GM19438 (cell line): ENCODE measurements at regions not wholly inside any gene's neighbourhood (a gene's known extent, or its start where the extent isn't known, plus 50 kb on each side); places are given as distances from the start of the nearest gene placed in this dataset.
"Not testable (repeated sequence)": the region's sequence is repeated elsewhere in the genome, so short reads cannot be mapped to it uniquely, and the experiment has no call there.

Experiments used
- ATAC-seq: cut with Tn5 transposase; IDR thresholded peaks from one replicate; pipeline ENCODE4 v1.9.1; 2021; ENCODE audit warnings: low read depth; ENCODE audit not compliant: unreplicated experiment

GRCh38 chr10:9824631-9825071 lies 1193.0 kb upstream of the CELF2 start:
- ATAC-seq, result no peak

GRCh38 chr10:9825491-9826018 lies 1192.1 kb upstream of the CELF2 start:
- no peak for ATAC-seq

- ATAC-seq, result no peak
These were observed 1189.6 kb upstream of the CELF2 start for GRCh38 chr10:9828110-9828509.

DNA sequence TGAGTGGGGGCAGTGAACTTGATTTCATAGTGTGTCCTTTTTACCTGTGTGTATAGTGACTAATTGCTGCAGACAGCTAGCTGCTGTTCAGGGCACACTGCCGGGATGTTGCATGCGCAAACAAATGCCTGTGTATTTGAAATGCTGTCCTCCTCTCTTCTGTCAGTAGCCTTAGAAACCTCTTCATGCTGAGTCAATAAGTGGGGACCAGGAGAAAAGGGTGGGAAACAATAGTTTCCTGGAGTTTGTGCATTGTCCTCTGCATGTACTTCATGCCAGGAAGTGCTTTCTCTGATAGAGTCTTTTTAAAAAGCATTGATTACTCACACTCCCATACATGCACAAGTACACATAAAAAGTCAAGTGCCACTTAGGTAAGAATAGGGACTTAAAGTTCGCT lies 1183.7 kb upstream of the CELF2 start:
- ATAC-seq, result no peak

- ATAC-seq, result no peak
These were observed 1183.2 kb upstream of the CELF2 start for GRCh38 chr10:9834434-9834833.

DNA sequence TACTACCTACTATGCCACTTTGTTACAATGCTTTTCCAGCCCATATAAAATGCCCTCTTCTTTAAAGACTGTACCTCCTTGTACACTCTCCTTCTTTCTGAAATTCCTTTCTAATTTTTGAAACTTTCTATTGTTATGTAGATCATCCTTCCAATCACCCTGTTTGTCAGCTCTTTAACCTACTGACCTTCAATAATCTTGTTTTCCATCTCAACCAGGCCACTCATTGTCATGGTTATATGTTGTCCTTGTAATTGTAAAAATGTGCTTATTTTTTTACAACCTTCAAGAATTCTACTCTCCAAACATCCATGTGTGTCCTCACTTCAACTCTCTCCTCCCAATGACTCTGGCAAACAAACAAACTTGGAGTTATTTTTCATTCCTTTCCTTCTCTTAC lies 1172.6 kb upstream of the CELF2 start:
- ATAC-seq, result no peak

DNA sequence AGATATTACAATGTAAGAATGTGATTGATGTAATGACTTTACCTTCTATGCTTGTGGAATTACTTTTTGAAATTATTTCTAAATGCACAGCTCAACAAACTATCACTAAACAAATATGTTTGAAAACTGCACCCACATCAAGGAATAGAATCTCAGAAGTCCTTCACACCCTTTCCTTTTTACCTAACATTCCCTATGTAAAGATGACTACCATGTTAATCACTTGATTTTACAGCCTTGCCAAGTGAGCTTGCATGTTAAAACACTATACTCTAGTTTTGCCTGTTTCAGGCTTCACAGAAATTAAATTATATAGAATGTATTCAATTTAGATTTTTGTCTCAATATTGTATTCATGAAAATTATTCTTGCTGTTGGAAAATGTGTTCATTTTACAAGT lies 1169.4 kb upstream of the CELF2 start:
- ATAC-seq, result no peak

GRCh38 chr10:9848981-9849380 lies 1168.7 kb upstream of the CELF2 start:
- no peak for ATAC-seq

DNA sequence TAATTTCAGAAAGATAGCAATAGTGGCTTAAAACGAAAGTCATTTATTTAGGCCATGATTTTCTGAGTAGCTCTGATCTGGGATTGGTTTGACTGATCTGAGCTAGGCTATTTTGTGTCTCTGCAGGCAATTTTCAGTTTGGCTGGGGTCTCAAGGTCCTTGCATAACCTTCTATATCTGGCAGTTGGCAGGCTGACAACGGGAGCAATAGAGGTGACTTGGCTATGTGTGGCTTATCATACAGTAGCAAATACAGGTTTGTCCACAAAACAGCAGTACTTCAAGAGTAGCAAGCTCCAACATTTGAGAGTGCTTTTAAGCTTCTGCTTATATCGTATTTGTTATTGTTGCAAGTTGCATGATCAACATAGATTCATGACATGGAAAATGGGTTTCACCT lies 1167.3 kb upstream of the CELF2 start:
- no peak for ATAC-seq

- no peak for ATAC-seq
These were observed 1165.9 kb upstream of the CELF2 start for GRCh38 chr10:9851808-9852207.

DNA sequence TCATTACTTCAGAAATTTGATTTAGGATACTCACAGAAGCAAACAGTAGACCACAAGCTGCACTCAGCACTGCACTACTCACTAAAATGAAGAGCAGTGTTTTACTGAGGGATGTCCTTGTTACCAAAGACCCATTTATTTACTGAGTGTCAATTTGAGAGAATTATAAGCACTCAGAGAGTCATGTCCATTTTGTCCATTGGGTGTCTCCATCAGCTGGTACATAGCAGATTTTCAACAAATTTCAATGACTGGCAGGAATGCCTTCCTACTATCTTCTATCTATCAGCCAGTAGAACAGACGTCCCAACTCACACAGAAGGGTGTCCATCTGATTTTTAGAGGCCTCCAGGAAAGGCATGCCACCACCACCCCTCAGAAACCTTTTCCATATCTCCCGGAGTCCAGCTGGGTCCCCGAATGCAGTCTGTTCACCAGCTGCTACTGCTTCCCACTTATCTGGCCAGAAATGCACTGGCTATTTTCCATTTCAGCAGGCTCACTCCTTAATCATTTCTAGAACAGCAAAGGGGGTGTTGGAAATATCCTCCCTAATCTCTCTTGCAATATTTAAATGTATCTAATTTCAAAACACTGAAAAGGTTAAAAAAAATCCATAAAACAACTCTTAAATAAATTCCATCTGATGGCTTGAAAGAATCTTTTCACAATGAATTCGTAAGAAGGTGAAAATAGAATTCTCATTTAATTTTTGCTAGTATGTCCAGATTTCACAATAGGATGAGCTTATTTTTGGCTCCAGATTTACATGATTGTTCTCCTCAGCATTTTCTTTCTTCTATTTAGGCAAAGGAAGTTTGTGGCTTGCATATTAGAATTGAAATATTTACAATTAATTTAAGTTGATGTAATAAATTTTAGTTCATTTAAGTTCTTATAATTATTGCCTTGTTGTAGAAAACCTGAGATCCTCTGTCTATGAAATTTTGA lies 1164.0 kb upstream of the CELF2 start:
- ATAC-seq, result no peak

DNA sequence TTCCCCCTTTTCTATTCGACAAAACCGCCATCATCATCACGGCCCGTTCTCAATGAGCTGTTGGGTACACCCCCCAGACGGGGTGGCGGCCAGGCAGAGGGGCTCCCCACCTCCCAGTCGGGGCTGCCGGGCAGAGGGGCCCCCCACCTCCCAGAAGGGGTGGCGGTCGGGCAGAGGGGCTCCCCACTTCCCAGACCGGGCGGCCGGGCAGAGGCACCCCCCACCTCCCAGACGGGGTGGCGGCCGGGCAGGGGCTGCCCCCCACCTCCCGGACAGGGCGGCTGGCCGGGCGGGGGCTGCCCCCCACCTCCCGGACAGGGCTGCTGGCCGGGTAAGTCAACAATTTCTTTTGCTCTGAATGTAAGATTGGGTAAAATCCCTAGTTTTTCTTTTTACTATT lies 1162.2 kb upstream of the CELF2 start:
- not testable (repeated sequence) for ATAC-seq

DNA sequence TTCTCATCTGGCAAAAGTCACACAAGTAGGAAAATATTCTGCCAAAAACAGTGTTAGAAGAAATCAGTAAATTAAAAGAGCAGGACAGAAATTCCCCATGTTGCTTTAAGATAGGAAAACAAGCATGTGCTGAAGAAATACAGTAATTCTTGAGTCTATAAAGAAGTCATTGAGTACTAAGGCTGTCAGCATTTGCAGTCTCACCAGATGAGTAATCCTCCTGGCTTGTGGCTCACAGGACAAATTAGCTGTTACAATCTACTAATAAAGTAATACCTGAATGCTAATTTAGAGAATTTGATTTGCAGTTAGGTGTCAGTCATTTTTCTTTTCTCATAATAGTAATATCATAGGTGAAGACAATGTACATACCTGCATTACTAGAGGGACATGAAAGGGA lies 1158.9 kb upstream of the CELF2 start:
- ATAC-seq, result no peak

DNA sequence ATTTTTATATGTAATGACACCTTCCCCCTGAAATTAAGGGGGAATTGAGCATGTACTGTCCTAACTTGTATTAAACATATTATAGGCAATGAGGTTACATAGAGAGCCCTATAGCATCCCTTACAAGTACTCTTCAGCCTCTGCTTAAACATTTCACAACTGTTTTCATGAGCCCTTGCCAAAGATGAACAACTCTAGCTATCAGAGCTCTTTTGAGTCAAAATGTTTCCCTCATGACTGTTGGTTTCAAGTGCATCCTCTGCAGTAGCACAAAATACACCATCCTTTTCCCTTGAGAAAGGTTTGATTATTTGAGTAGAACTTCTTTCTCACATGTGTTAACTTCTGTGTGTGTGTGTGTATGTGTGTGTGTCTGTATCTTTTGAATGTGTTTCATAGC lies 1157.6 kb upstream of the CELF2 start:
- ATAC-seq, result no peak

- no peak for ATAC-seq
These were observed 1154.0 kb upstream of the CELF2 start for GRCh38 chr10:9863559-9864121.

DNA sequence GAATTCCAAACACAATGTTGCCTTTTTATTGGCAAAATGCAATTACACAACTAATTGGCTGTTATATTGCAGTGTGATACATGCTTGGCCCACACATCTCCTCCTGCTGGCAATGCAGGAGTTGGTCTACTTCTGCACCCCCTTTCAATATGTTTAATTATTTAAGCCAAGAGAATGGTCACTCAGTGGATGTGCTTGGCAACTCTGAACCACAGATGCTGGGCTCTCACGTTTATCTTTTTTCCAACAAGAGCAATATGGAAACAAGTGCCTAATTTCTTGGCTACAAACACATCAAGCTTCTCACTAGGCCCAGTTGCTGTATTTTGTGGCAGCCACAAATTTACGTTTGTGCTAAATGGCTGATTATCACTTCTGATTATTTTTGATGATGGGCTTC lies 1149.2 kb upstream of the CELF2 start:
- no peak for ATAC-seq

DNA sequence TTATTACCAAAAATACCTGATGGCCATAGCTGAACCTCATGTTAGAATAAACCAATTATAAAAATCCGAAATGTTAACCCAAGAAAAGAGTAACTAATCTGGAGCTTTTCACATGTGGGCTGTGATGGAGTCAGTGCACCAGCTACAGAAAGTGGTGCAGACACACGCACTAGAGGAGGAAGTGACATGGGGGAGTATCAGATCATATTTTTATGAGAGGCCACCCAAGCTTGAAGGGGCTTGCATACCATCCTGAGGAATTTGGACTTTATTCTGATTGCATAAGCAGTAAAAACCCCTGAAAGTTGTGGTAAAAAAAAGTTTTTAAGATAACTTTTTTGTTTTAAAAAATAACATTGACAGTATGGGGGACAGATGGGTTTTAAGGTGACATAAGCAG lies 1148.5 kb upstream of the CELF2 start:
- ATAC-seq, result no peak

DNA sequence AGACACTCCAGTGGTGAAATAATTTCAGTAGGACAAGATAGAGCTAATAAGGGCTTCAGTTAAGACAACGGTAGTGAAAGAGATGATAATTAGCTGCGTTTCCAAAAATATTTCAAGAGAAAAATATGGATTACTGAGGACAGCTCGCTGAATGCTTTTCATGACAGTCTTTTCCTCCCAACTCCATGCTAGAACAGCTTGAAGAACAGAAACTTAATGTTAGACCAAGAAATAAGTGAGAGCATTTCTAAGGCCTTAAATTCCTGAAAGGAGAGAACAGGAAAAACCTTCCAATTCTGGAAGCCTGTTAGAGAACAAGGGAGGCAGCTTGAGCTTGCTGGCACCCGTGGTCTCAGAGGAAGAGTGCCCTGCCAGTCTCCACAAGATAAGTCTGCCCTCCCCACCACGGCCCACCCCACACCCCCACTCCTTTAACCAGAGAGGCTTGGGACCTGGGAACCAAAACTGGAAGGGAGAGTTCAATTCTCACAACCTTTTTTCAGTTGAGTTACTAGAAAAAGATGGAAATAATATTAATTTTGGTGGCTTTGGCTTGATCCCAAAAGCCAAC lies 1148.0 kb upstream of the CELF2 start:
- no peak for ATAC-seq

DNA sequence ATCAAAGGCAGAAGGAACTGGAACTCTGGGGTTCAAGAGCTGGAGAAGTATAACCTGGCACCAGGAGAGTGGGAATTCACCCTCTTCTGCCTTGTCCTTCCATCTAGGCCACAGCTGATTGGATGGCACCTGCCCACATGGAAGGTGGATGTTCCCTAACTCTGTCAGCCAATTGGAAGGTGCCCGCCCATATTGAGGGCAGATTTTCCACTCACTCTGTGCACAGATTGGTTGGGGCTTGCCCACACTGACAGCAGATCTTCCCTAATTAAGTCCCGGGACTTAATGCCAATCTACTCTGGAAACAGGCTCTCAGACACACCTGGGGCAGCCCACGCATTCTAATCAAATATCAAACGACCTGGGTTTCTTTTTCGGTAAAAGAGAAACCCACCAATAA lies 1142.3 kb upstream of the CELF2 start:
- no peak for ATAC-seq

- no peak for ATAC-seq
These were observed 1139.7 kb upstream of the CELF2 start for GRCh38 chr10:9877978-9878377.

DNA sequence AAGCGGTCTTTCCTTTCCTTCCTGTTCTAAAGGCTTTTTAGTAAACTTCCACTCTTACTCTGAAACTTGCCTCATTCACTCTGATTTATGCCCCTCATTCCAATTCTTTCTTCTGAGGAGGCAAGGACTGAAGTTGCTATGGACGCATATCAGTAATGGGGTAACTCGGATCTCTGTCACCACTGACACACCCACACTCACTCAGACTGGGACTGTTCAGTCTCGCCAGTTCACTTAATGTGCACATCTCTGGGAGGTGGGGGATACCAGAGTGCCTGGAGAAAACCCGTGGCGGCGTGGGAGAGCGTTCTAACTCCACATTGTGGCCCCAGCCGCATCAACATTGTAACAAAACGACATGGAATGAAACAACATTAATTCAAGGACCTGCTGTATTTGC lies 1139.3 kb upstream of the CELF2 start:
- ATAC-seq, result no peak

DNA sequence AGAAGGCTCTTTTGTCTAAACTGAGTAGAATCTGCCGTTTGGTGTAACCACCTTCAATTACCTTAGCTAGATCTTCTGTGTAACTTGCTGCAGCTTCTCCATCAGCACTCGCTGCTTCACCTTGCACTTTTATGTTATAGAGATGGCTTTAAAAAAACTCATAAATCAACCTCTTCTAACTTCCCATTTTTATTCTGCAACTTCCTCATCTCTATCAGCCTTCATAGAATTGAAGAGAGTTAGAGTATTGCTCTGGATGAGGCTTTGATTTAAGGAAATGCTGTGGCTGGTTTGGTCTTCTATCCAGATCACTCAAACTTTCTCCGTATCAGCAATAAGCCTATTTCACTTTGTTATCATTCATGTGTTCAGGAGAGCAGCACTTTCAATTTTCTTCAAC lies 1131.9 kb upstream of the CELF2 start:
- ATAC-seq, result no peak
